Dendritic cell treated with granulocyte-macrophage colony-stimulating factor and Interleukin-4, amounts not matched to agents 40 ng/mL and 50 ng/mL, for 4 days (primary cell): ENCODE measurements at regions not wholly inside any gene's neighbourhood (a gene's known extent, or its start where the extent isn't known, plus 50 kb on each side); places are given as distances from the start of the nearest gene placed in this dataset.

Experiments
- H3K27ac Mint-ChIP-seq: one replicate; pipeline ENCODE4 v1.8.0; 2022; ENCODE audit warnings: mild to moderate bottlenecking, mixed read lengths
- H3K27me3 Mint-ChIP-seq: one replicate; pipeline ENCODE4 v1.8.0; 2022; ENCODE audit warnings: mild to moderate bottlenecking, mixed read lengths
- H3K36me3 Mint-ChIP-seq: one replicate; pipeline ENCODE4 v1.8.0; 2022; ENCODE audit warnings: low read depth, mixed read lengths
- H3K4me1 Mint-ChIP-seq: one replicate; pipeline ENCODE4 v1.8.0; 2022; ENCODE audit warnings: low read depth, mixed read lengths
- H3K4me3 Mint-ChIP-seq: one replicate; pipeline ENCODE4 v1.8.0; 2022; ENCODE audit warnings: mild to moderate bottlenecking, moderate library complexity, mixed read lengths
- H3K9me3 Mint-ChIP-seq: one replicate; pipeline ENCODE4 v1.8.0; 2022; ENCODE audit warnings: mixed read lengths
- intact Hi-C: fragments of 100-400 bp; cut with micrococcal nuclease; formaldehyde crosslinking; loops from one replicate; pipeline ENCODE4 v1.15.0; 2022

- Mint-ChIP-seq H3K4me1 (no peaks in the 10 kb centered on the region), H3K27ac (no peak overlapping the region), H3K9me3 (no peaks in the 10 kb centered on the region), H3K4me3 (no peak overlapping the region), H3K27me3 (no peaks in the 10 kb centered on the region), H3K36me3 (no peaks in the 10 kb centered on the region)
- intact Hi-C loops: no loop called here
Observed at GRCh38 chr2:12340164-12340563, 376.6 kb upstream of the TRIB2 start.

- no peaks in the 10 kb centered on the region for H3K4me1 Mint-ChIP-seq
- no peak overlapping the region for H3K27ac Mint-ChIP-seq
- no peaks in the 10 kb centered on the region for H3K9me3 Mint-ChIP-seq
- intact Hi-C loops: no loop called here
- H3K27me3 Mint-ChIP-seq: no peaks in the 10 kb centered on the region
- no peak overlapping the region for H3K4me3 Mint-ChIP-seq
- no peaks in the 10 kb centered on the region for H3K36me3 Mint-ChIP-seq
Observed at GRCh38 chr2:12341215-12341614, 375.5 kb upstream of the TRIB2 start.

- H3K27me3 Mint-ChIP-seq: no peaks in the 10 kb centered on the region
Observed at GRCh38 chr2:12341920-12342319, 374.8 kb upstream of the TRIB2 start.

GRCh38 chr2:12343141-12343540, 373.6 kb upstream of the TRIB2 start:
- no peaks in the 10 kb centered on the region for H3K9me3 Mint-ChIP-seq
- H3K4me1 Mint-ChIP-seq: no peaks in the 10 kb centered on the region
- H3K27ac Mint-ChIP-seq: no peak overlapping the region
- no peaks in the 10 kb centered on the region for H3K36me3 Mint-ChIP-seq
- H3K4me3 Mint-ChIP-seq: no peak overlapping the region
- intact Hi-C loops: no loop called here
- no peaks in the 10 kb centered on the region for H3K27me3 Mint-ChIP-seq

More at GRCh38 chr2:12341920-12342319, 374.8 kb upstream of the TRIB2 start:
- H3K27ac Mint-ChIP-seq: no peak overlapping the region
- intact Hi-C loops: no loop called here
- no peaks in the 10 kb centered on the region for H3K9me3 Mint-ChIP-seq
- no peaks in the 10 kb centered on the region for H3K4me1 Mint-ChIP-seq
- no peaks in the 10 kb centered on the region for H3K36me3 Mint-ChIP-seq
- no peak overlapping the region for H3K4me3 Mint-ChIP-seq

GRCh38 chr2:12347066-12347493, 369.7 kb upstream of the TRIB2 start:
- no peaks in the 10 kb centered on the region for H3K36me3 Mint-ChIP-seq
- no peak overlapping the region for H3K27ac Mint-ChIP-seq
- intact Hi-C loops: no loop called here
- H3K4me1 Mint-ChIP-seq: no peaks in the 10 kb centered on the region
- no peaks in the 10 kb centered on the region for H3K9me3 Mint-ChIP-seq
- H3K4me3 Mint-ChIP-seq: no peak overlapping the region
- peaks cover 2% of the 10 kb centered on the region for H3K27me3 Mint-ChIP-seq

GRCh38 chr2:12348216-12348615, 368.5 kb upstream of the TRIB2 start:
- Mint-ChIP-seq H3K27ac (no peak overlapping the region), H3K4me1 (no peaks in the 10 kb centered on the region), H3K9me3 (no peaks in the 10 kb centered on the region), H3K36me3 (no peaks in the 10 kb centered on the region), H3K27me3 (peaks cover 2% of the 10 kb centered on the region), H3K4me3 (no peak overlapping the region)
- intact Hi-C loops: no loop called here

- no peaks in the 10 kb centered on the region for H3K4me1 Mint-ChIP-seq
- intact Hi-C loops: no loop called here
Observed at GRCh38 chr2:12350821-12351220, 365.9 kb upstream of the TRIB2 start.

GRCh38 chr2:12352889-12353288, 363.8 kb upstream of the TRIB2 start:
- peaks cover 2% of the 10 kb centered on the region for H3K27me3 Mint-ChIP-seq
- no peak overlapping the region for H3K4me3 Mint-ChIP-seq
- intact Hi-C loops: no loop called here
- H3K9me3 Mint-ChIP-seq: peaks cover 9% of the 10 kb centered on the region
- no peaks in the 10 kb centered on the region for H3K4me1 Mint-ChIP-seq
- H3K27ac Mint-ChIP-seq: no peak overlapping the region
- no peaks in the 10 kb centered on the region for H3K36me3 Mint-ChIP-seq

More at GRCh38 chr2:12350821-12351220, 365.9 kb upstream of the TRIB2 start:
- Mint-ChIP-seq H3K36me3 (no peaks in the 10 kb centered on the region), H3K27ac (no peak overlapping the region), H3K27me3 (peaks cover 2% of the 10 kb centered on the region), H3K4me3 (no peak overlapping the region), H3K9me3 (peaks cover 7% of the 10 kb centered on the region)

GRCh38 chr2:12361506-12361905, 355.2 kb upstream of the TRIB2 start:
- Mint-ChIP-seq H3K9me3 (peaks cover 10% of the 10 kb centered on the region), H3K36me3 (no peaks in the 10 kb centered on the region), H3K27me3 (no peaks in the 10 kb centered on the region), H3K27ac (no peak overlapping the region), H3K4me3 (no peak overlapping the region), H3K4me1 (peaks cover 6% of the 10 kb centered on the region)
- intact Hi-C loops: no loop called here

- Mint-ChIP-seq H3K36me3 (no peaks in the 10 kb centered on the region), H3K27ac (no peak overlapping the region), H3K27me3 (no peaks in the 10 kb centered on the region), H3K9me3 (peaks cover 10% of the 10 kb centered on the region), H3K4me1 (peaks cover 6% of the 10 kb centered on the region), H3K4me3 (no peak overlapping the region)
- intact Hi-C loops: no loop called here
Observed at GRCh38 chr2:12363138-12363537, 353.6 kb upstream of the TRIB2 start.

GRCh38 chr2:12363569-12363968, 353.2 kb upstream of the TRIB2 start:
- Mint-ChIP-seq H3K4me3 (no peak overlapping the region), H3K27ac (no peak overlapping the region), H3K27me3 (no peaks in the 10 kb centered on the region), H3K36me3 (no peaks in the 10 kb centered on the region), H3K4me1 (peaks cover 6% of the 10 kb centered on the region), H3K9me3 (peaks cover 10% of the 10 kb centered on the region)
- intact Hi-C loops: no loop called here

GRCh38 chr2:12369566-12369965, 347.2 kb upstream of the TRIB2 start:
- Mint-ChIP-seq H3K27me3 (no peaks in the 10 kb centered on the region), H3K27ac (no peak overlapping the region), H3K4me3 (no peak overlapping the region), H3K9me3 (peaks cover 5% of the 10 kb centered on the region), H3K36me3 (no peaks in the 10 kb centered on the region), H3K4me1 (peaks cover 3% of the 10 kb centered on the region)
- intact Hi-C loops: no loop called here

- intact Hi-C loops: no loop called here
- Mint-ChIP-seq H3K36me3 (no peaks in the 10 kb centered on the region), H3K4me3 (no peak overlapping the region), H3K9me3 (no peaks in the 10 kb centered on the region), H3K27ac (no peak overlapping the region), H3K4me1 (peaks cover 5% of the 10 kb centered on the region), H3K27me3 (no peaks in the 10 kb centered on the region)
Observed at GRCh38 chr2:12376025-12376424, 340.7 kb upstream of the TRIB2 start.

- no peak overlapping the region for H3K4me3 Mint-ChIP-seq
- H3K36me3 Mint-ChIP-seq: no peaks in the 10 kb centered on the region
- H3K27ac Mint-ChIP-seq: no peak overlapping the region
- no peaks in the 10 kb centered on the region for H3K27me3 Mint-ChIP-seq
- H3K9me3 Mint-ChIP-seq: no peaks in the 10 kb centered on the region
- intact Hi-C loops: no loop called here
- H3K4me1 Mint-ChIP-seq: peaks cover 5% of the 10 kb centered on the region
Observed at GRCh38 chr2:12379143-12379542, 337.6 kb upstream of the TRIB2 start.

- H3K9me3 Mint-ChIP-seq: peaks cover 4% of the 10 kb centered on the region
- no peaks in the 10 kb centered on the region for H3K4me1 Mint-ChIP-seq
- no peak overlapping the region for H3K27ac Mint-ChIP-seq
- intact Hi-C loops: no loop called here
- no peak overlapping the region for H3K4me3 Mint-ChIP-seq
- no peaks in the 10 kb centered on the region for H3K36me3 Mint-ChIP-seq
- H3K27me3 Mint-ChIP-seq: no peaks in the 10 kb centered on the region
Observed at GRCh38 chr2:12381543-12382325, 335.0 kb upstream of the TRIB2 start.
